Neural progenitor cell (in vitro differentiated cells): ENCODE measurements at regions not wholly inside any gene's neighbourhood (a gene's known extent, or its start where the extent isn't known, plus 50 kb on each side); places are given as distances from the start of the nearest gene placed in this dataset.

Experiments used
- EZH2 ChIP-seq: fragments of 200-600 bp; sonication (generic); IDR thresholded peaks from 2 replicates; pipeline ENCODE4 v1.6.1; 2017; ENCODE audit warnings: antibody characterized with exemption, mild to moderate bottlenecking, moderate library complexity
- EZH2phosphoT487 ChIP-seq: fragments of 200-600 bp; sonication (generic); IDR thresholded peaks from 2 replicates; pipeline ENCODE4 v1.6.1; 2017; ENCODE audit warnings: antibody characterized with exemption
- TF ChIP-seq, protein P1 (sequence below): fragments of 200-600 bp; sonication (generic); IDR thresholded peaks from 2 replicates; pipeline ENCODE4 v1.5.1; 2017; ENCODE audit warnings: antibody characterized with exemption, mild to moderate bottlenecking

DNA sequence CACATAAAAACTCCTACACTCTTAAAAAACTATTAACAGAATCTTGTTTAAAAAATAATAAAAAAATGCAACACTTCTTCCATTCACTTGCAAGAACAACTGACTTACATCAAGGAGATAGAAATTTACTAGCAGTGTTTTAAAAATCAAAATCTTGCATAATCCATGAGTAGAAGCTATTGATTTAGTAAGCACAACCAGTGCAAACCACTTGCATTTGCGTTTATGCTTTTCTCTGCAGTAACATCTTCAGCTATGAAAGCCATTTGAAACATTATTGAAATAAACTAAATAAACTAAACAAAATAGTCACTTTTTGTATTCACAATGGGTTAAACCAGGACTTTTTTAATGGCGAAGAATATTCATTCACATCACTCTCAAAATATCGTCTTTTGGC lies 389.2 kb upstream of the EMCN start:
- TF ChIP-seq, protein P1, sequence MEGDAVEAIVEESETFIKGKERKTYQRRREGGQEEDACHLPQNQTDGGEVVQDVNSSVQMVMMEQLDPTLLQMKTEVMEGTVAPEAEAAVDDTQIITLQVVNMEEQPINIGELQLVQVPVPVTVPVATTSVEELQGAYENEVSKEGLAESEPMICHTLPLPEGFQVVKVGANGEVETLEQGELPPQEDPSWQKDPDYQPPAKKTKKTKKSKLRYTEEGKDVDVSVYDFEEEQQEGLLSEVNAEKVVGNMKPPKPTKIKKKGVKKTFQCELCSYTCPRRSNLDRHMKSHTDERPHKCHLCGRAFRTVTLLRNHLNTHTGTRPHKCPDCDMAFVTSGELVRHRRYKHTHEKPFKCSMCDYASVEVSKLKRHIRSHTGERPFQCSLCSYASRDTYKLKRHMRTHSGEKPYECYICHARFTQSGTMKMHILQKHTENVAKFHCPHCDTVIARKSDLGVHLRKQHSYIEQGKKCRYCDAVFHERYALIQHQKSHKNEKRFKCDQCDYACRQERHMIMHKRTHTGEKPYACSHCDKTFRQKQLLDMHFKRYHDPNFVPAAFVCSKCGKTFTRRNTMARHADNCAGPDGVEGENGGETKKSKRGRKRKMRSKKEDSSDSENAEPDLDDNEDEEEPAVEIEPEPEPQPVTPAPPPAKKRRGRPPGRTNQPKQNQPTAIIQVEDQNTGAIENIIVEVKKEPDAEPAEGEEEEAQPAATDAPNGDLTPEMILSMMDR: no peak
- TF ChIP-seq EZH2 (no peak), EZH2phosphoT487 (no peak)
